ENCODE measurements at regions not wholly inside any gene's neighbourhood (a gene's known extent, or its start where the extent isn't known, plus 50 kb on each side); places are given as distances from the start of the nearest gene placed in this dataset.

- TF ChIP-seq CTCF (IDR thresholded peaks at IDR 0.05) = no peak
- no peak for TF ChIP-seq POLR2A (IDR thresholded peaks at IDR 0.05)
Observed at GRCh38 chr11:41609511-41609910, 150.1 kb upstream of the LRRC4C start.
